ENCODE measurements at regions not wholly inside any gene's neighbourhood (a gene's known extent, or its start where the extent isn't known, plus 50 kb on each side); places are given as distances from the start of the nearest gene placed in this dataset.

GRCh38 chr20:51267679-51268078 lies 244.8 kb upstream of the KCNG1 start:
- H3K4me3 ChIP-seq = no peak overlapping the region
- TF ChIP-seq CTCF (IDR thresholded peaks at IDR 0.05) = no peak
- TF ChIP-seq POLR2AphosphoS5 (IDR thresholded peaks at IDR 0.05) = no peak
- TF ChIP-seq POLR2A (IDR thresholded peaks at IDR 0.05) = no peak
- intact Hi-C loops (cut with DNase I) = no loop called here
- no peaks in the 10 kb centered on the region for H3K9me3 ChIP-seq
- H3K36me3 ChIP-seq = no peaks in the 10 kb centered on the region
- no peak overlapping the region for H3K27ac ChIP-seq
- WGBS = 97% methylated on average over 7 of the region's 7 CpGs
- no peaks in the 10 kb centered on the region for H3K27me3 ChIP-seq (replicated peaks; ENCODE audit: insufficient read depth)
- DNase-seq (ENCODE audit: low spot score) = no peak
- H3K4me1 ChIP-seq (replicated peaks) = no peaks in the 10 kb centered on the region

- intact Hi-C loops (cut with DNase I) = no loop called here
- 84% methylated on average over 7 of the region's 7 CpGs for WGBS
- Histone ChIP-seq H3K9me3 (no peaks in the 10 kb centered on the region), H3K36me3 (no peaks in the 10 kb centered on the region), H3K27ac (no peak overlapping the region), H3K27me3 (replicated peaks; ENCODE audit: insufficient read depth) (no peaks in the 10 kb centered on the region), H3K4me3 (no peak overlapping the region), H3K4me1 (replicated peaks) (no peaks in the 10 kb centered on the region)
- DNase-seq (ENCODE audit: low spot score) = no peak
- TF ChIP-seq CTCF (IDR thresholded peaks at IDR 0.05) (no peak), POLR2A (IDR thresholded peaks at IDR 0.05) (no peak), POLR2AphosphoS5 (IDR thresholded peaks at IDR 0.05) (no peak)
These were observed 243.4 kb upstream of the KCNG1 start for GRCh38 chr20:51266353-51266752.

GRCh38 chr20:51265361-51265760 lies 242.5 kb upstream of the KCNG1 start:
- H3K27ac ChIP-seq = no peak overlapping the region
- no peaks in the 10 kb centered on the region for H3K27me3 ChIP-seq (replicated peaks; ENCODE audit: insufficient read depth)
- WGBS = 84% methylated on average over 1 of the region's 1 CpG
- no peak for TF ChIP-seq POLR2A (IDR thresholded peaks at IDR 0.05)
- no peak for TF ChIP-seq CTCF (IDR thresholded peaks at IDR 0.05)
- no peak for TF ChIP-seq POLR2AphosphoS5 (IDR thresholded peaks at IDR 0.05)
- H3K4me3 ChIP-seq = no peak overlapping the region
- DNase-seq (ENCODE audit: low spot score) = no peak
- no peaks in the 10 kb centered on the region for H3K36me3 ChIP-seq
- intact Hi-C loops (cut with DNase I) = no loop called here
- no peaks in the 10 kb centered on the region for H3K9me3 ChIP-seq
- H3K4me1 ChIP-seq (replicated peaks) = no peaks in the 10 kb centered on the region

- no peaks in the 10 kb centered on the region for H3K27me3 ChIP-seq (replicated peaks; ENCODE audit: insufficient read depth)
- no peaks in the 10 kb centered on the region for H3K36me3 ChIP-seq
- H3K9me3 ChIP-seq = no peaks in the 10 kb centered on the region
- no peak for DNase-seq (ENCODE audit: low spot score)
- TF ChIP-seq CTCF (IDR thresholded peaks at IDR 0.05) (no peak), POLR2A (IDR thresholded peaks at IDR 0.05) (no peak), POLR2AphosphoS5 (IDR thresholded peaks at IDR 0.05) (no peak)
- no peak overlapping the region for H3K4me3 ChIP-seq
- 82% methylated on average over 9 of the region's 9 CpGs for WGBS
- H3K4me1 ChIP-seq (replicated peaks) = no peaks in the 10 kb centered on the region
- H3K27ac ChIP-seq = no peak overlapping the region
- intact Hi-C loops (cut with DNase I) = no loop called here
These were observed 239.3 kb upstream of the KCNG1 start for GRCh38 chr20:51262240-51262639.

- intact Hi-C loops (cut with DNase I) = no loop called here
- no peak for DNase-seq (ENCODE audit: low spot score)
- Histone ChIP-seq H3K4me3 (no peak overlapping the region), H3K27ac (no peak overlapping the region), H3K4me1 (replicated peaks) (no peaks in the 10 kb centered on the region), H3K36me3 (no peaks in the 10 kb centered on the region), H3K27me3 (replicated peaks; ENCODE audit: insufficient read depth) (no peaks in the 10 kb centered on the region), H3K9me3 (no peaks in the 10 kb centered on the region)
- TF ChIP-seq POLR2AphosphoS5 (IDR thresholded peaks at IDR 0.05) = no peak
- TF ChIP-seq CTCF (IDR thresholded peaks at IDR 0.05) = no peak
- no peak for TF ChIP-seq POLR2A (IDR thresholded peaks at IDR 0.05)
- WGBS = 62% methylated on average over 4 of the region's 4 CpGs
These were observed 236.5 kb upstream of the KCNG1 start for GRCh38 chr20:51259455-51259854.
